Natural killer cell (primary cell): ENCODE measurements at regions not wholly inside any gene's neighbourhood (a gene's known extent, or its start where the extent isn't known, plus 50 kb on each side); places are given as distances from the start of the nearest gene placed in this dataset.

ENCODE experiments used
- ATAC-seq, 3 donors: fragments of 150-1000 bp in 2 of 3; fragments of 200-7000 bp in 1 of 3; cut with Tn5 transposase; 1 replicate in 1 of 3; 2 replicates in 2 of 3; pipeline ENCODE4 v1.10.0; 2021; ENCODE audit warnings: mild to moderate bottlenecking in 2 of 3, moderate library complexity in 2 of 3
- DNase-seq, 2 donors: peaks; one replicate each; pipeline versions ENCODE4 v3.0.0 to v3.0.0-alpha.2; 2013 to 2021; ENCODE audit warnings: mixed read lengths in 1 of 2
- H3K27ac ChIP-seq: one replicate; pipeline ENCODE4 v1.5.1; 2013; ENCODE audit warnings: mild to moderate bottlenecking, low read length
- H3K27me3 ChIP-seq: one replicate; pipeline ENCODE4 v1.6.1; 2013; ENCODE audit warnings: low read length; ENCODE audit not compliant: control insufficient read depth, insufficient read depth
- H3K36me3 ChIP-seq: one replicate; pipeline ENCODE4 v1.6.1; 2013; ENCODE audit warnings: low read length; ENCODE audit not compliant: control insufficient read depth, insufficient read depth
- H3K4me1 ChIP-seq: one replicate; pipeline ENCODE4 v1.6.1; 2013; ENCODE audit warnings: low read length; ENCODE audit not compliant: control insufficient read depth, insufficient read depth
- H3K4me3 ChIP-seq: one replicate; pipeline ENCODE4 v1.5.1; 2013; ENCODE audit warnings: low read length
- H3K9me3 ChIP-seq: one replicate; pipeline ENCODE4 v1.6.1; 2013; ENCODE audit warnings: low read length; ENCODE audit not compliant: control insufficient read depth, insufficient read depth
- H3K27ac Mint-ChIP-seq, 2 donors: one replicate each; pipeline ENCODE4 v1.8.0; 2022; ENCODE audit warnings: mild to moderate bottlenecking in 2 of 2, mixed read lengths in 2 of 2, moderate library complexity in 1 of 2
- H3K27me3 Mint-ChIP-seq, 2 donors: one replicate each; pipeline ENCODE4 v1.8.0; 2022; ENCODE audit warnings: low read depth in 2 of 2, mixed read lengths in 2 of 2
- H3K36me3 Mint-ChIP-seq: one replicate; pipeline ENCODE4 v1.8.0; 2022; ENCODE audit warnings: mixed read lengths
- H3K4me1 Mint-ChIP-seq, 2 donors: one replicate each; pipeline ENCODE4 v1.8.0; 2022; ENCODE audit warnings: mixed read lengths in 2 of 2
- H3K4me3 Mint-ChIP-seq: one replicate; pipeline ENCODE4 v1.8.0; 2022; ENCODE audit warnings: mild to moderate bottlenecking, moderate library complexity, mixed read lengths
- H3K9me3 Mint-ChIP-seq, 2 donors: one replicate each; pipeline ENCODE4 v1.8.0; 2022; ENCODE audit warnings: mixed read lengths in 2 of 2
- WGBS: methylation state at CpG from one replicate; pipeline ENCODE4 v1.1.7; 2013; ENCODE audit warnings: missing lambda C conversion rate; ENCODE audit not compliant: insufficient coverage; 5-methylcytosine and 5-hydroxymethylcytosine counted together
- intact Hi-C: fragments of 100-400 bp; cut with micrococcal nuclease; formaldehyde crosslinking; loops from one replicate; pipeline ENCODE4 v1.14.2; 2022
- TF ChIP-seq, protein P1 (sequence below): fragments of 200-600 bp; IDR thresholded peaks from one replicate; pipeline ENCODE4 v1.8.0; 2022; ENCODE audit warnings: antibody characterized with exemption

- H3K4me3 ChIP-seq = no peak overlapping the region
- DNase-seq (no peak), ATAC-seq (no peak)
- intact Hi-C loops = no loop called here
- H3K27me3 ChIP-seq = no peaks in the 10 kb centered on the region
- peaks cover 6 to 13% of the 10 kb centered on the region in 2 donors for H3K27me3 Mint-ChIP-seq
- no peaks in the 10 kb centered on the region for H3K36me3 Mint-ChIP-seq
- no peaks in the 10 kb centered on the region for H3K36me3 ChIP-seq
- peaks cover 0 to 6% of the 10 kb centered on the region in 2 donors for H3K4me1 Mint-ChIP-seq
- 70% methylated on average over 18 of the region's 18 CpGs for WGBS
- no peaks in the 10 kb centered on the region for H3K9me3 Mint-ChIP-seq
- no peak overlapping the region for H3K27ac ChIP-seq
- H3K4me1 ChIP-seq = peaks cover 11% of the 10 kb centered on the region
- no peaks in the 10 kb centered on the region for H3K9me3 ChIP-seq
- TF ChIP-seq, protein P1, sequence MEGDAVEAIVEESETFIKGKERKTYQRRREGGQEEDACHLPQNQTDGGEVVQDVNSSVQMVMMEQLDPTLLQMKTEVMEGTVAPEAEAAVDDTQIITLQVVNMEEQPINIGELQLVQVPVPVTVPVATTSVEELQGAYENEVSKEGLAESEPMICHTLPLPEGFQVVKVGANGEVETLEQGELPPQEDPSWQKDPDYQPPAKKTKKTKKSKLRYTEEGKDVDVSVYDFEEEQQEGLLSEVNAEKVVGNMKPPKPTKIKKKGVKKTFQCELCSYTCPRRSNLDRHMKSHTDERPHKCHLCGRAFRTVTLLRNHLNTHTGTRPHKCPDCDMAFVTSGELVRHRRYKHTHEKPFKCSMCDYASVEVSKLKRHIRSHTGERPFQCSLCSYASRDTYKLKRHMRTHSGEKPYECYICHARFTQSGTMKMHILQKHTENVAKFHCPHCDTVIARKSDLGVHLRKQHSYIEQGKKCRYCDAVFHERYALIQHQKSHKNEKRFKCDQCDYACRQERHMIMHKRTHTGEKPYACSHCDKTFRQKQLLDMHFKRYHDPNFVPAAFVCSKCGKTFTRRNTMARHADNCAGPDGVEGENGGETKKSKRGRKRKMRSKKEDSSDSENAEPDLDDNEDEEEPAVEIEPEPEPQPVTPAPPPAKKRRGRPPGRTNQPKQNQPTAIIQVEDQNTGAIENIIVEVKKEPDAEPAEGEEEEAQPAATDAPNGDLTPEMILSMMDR = no peak
- H3K4me3 Mint-ChIP-seq = no peak overlapping the region
- H3K27ac Mint-ChIP-seq = no peak overlapping the region
These were observed 57.0 kb upstream of the STX16 start for GRCh38 chr20:58593880-58594638.

GRCh38 chr20:58592076-58592695, 58.9 kb upstream of the STX16 start:
- Mint-ChIP-seq H3K36me3 (no peaks in the 10 kb centered on the region), H3K27ac (no peak overlapping the region), H3K27me3 (peaks cover 15 to 17% of the 10 kb centered on the region in 2 donors), H3K4me1 (peaks cover 0 to 6% of the 10 kb centered on the region in 2 donors), H3K9me3 (no peaks in the 10 kb centered on the region), H3K4me3 (no peak overlapping the region)
- intact Hi-C loops = no loop called here
- WGBS = 73% methylated on average over 13 of the region's 13 CpGs
- Histone ChIP-seq H3K27me3 (no peaks in the 10 kb centered on the region), H3K9me3 (no peaks in the 10 kb centered on the region), H3K4me1 (peaks cover 11% of the 10 kb centered on the region), H3K4me3 (no peak overlapping the region), H3K36me3 (no peaks in the 10 kb centered on the region), H3K27ac (no peak overlapping the region)
- ATAC-seq (no peak), DNase-seq (no peak)
- TF ChIP-seq, protein P1 = no peak

DNA sequence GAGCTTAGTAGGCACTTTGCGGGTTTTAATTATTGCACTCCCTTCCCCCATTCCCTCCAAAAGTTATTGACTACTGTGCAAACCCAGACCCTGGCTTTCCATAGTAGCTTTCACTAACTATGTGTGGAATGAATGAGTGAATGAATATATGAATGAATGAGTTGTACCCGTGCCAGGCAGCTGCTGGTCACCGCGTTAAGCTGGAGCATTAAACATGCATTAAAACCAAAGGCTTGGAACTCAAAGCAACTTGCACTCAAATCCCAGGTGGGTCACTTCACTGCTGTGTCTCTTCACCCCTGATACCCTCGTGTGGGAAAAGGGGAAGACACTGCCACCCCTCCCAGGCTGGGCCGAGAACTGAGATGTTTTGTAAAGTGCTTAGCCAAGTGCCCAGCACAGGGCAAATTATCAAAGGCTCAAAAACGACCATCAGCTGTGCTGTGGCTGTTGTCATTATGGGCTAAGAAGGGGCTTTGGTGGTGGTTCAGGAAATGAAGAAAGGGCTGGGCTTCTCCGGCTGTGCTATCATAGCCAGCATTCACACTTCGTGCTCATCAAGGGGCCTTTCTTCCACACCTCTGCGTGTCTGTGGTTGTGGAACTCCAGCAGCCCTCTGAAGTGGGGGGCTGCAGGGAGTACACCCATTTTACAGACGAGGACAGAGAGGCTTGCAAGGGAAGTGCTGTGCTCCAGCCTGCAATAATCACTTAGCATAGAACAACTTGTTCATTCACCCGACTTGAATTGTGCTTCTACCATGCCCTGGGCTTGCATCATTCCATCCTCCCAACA, 60.2 kb upstream of the STX16 start:
- Histone ChIP-seq H3K4me1 (peaks cover 11% of the 10 kb centered on the region), H3K27ac (no peak overlapping the region), H3K9me3 (no peaks in the 10 kb centered on the region), H3K4me3 (no peak overlapping the region), H3K27me3 (no peaks in the 10 kb centered on the region), H3K36me3 (no peaks in the 10 kb centered on the region)
- no peak overlapping the region for H3K27ac Mint-ChIP-seq
- no peaks in the 10 kb centered on the region for H3K36me3 Mint-ChIP-seq
- H3K4me1 Mint-ChIP-seq = peaks cover 0 to 6% of the 10 kb centered on the region in 2 donors
- H3K4me3 Mint-ChIP-seq = no peak overlapping the region
- intact Hi-C loops = no loop called here
- DNase-seq (peak in 1 of 2 donors; percentile 27), ATAC-seq (no peak)
- 45% methylated on average over 12 of the region's 12 CpGs for WGBS
- H3K9me3 Mint-ChIP-seq = no peaks in the 10 kb centered on the region
- H3K27me3 Mint-ChIP-seq = peaks cover 15 to 18% of the 10 kb centered on the region in 2 donors
- TF ChIP-seq, protein P1 = no peak
